ENCODE measurements at regions not wholly inside any gene's neighbourhood (a gene's known extent, or its start where the extent isn't known, plus 50 kb on each side); places are given as distances from the start of the nearest gene placed in this dataset.

DNA sequence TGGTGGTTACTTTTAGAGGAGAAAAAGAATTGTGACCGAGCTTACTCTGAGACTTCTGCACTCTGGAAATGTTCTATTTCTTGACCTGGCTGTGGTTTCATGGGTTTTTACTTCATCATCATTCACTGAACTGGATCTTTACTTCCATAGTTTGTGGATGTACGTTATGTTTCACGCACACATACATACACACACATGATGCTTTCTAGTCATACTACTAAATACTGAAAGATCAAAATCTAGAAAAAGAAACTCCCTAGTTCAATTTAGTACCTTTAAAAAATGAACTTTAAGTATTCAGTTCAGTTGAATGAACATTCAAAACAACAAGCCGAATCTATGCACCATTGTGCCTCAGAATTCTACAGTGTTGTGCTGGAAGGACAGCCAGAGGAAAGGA lies 65.0 kb downstream of the TEX35 start (continued):
- TF ChIP-seq, protein P1, sequence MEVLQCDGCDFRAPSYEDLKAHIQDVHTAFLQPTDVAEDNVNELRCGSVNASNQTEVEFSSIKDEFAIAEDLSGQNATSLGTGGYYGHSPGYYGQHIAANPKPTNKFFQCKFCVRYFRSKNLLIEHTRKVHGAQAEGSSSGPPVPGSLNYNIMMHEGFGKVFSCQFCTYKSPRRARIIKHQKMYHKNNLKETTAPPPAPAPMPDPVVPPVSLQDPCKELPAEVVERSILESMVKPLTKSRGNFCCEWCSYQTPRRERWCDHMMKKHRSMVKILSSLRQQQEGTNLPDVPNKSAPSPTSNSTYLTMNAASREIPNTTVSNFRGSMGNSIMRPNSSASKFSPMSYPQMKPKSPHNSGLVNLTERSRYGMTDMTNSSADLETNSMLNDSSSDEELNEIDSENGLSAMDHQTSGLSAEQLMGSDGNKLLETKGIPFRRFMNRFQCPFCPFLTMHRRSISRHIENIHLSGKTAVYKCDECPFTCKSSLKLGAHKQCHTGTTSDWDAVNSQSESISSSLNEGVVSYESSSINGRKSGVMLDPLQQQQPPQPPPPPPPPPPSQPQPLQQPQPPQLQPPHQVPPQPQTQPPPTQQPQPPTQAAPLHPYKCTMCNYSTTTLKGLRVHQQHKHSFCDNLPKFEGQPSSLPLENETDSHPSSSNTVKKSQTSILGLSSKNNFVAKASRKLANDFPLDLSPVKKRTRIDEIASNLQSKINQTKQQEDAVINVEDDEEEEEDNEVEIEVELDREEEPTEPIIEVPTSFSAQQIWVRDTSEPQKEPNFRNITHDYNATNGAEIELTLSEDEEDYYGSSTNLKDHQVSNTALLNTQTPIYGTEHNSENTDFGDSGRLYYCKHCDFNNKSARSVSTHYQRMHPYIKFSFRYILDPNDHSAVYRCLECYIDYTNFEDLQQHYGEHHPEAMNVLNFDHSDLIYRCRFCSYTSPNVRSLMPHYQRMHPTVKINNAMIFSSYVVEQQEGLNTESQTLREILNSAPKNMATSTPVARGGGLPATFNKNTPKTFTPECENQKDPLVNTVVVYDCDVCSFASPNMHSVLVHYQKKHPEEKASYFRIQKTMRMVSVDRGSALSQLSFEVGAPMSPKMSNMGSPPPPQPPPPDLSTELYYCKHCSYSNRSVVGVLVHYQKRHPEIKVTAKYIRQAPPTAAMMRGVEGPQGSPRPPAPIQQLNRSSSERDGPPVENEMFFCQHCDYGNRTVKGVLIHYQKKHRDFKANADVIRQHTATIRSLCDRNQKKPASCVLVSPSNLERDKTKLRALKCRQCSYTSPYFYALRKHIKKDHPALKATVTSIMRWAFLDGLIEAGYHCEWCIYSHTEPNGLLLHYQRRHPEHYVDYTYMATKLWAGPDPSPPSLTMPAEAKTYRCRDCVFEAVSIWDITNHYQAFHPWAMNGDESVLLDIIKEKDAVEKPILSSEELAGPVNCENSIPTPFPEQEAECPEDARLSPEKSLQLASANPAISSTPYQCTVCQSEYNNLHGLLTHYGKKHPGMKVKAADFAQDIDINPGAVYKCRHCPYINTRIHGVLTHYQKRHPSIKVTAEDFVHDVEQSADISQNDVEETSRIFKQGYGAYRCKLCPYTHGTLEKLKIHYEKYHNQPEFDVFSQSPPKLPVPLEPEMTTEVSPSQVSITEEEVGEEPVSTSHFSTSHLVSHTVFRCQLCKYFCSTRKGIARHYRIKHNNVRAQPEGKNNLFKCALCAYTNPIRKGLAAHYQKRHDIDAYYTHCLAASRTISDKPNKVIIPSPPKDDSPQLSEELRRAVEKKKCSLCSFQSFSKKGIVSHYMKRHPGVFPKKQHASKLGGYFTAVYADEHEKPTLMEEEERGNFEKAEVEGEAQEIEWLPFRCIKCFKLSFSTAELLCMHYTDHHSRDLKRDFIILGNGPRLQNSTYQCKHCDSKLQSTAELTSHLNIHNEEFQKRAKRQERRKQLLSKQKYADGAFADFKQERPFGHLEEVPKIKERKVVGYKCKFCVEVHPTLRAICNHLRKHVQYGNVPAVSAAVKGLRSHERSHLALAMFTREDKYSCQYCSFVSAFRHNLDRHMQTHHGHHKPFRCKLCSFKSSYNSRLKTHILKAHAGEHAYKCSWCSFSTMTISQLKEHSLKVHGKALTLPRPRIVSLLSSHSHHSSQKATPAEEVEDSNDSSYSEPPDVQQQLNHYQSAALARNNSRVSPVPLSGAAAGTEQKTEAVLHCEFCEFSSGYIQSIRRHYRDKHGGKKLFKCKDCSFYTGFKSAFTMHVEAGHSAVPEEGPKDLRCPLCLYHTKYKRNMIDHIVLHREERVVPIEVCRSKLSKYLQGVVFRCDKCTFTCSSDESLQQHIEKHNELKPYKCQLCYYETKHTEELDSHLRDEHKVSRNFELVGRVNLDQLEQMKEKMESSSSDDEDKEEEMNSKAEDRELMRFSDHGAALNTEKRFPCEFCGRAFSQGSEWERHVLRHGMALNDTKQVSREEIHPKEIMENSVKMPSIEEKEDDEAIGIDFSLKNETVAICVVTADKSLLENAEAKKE (CRISPR knock-in tag; IDR thresholded peaks at IDR 0.05) = no peak
- TF ChIP-seq ZNF114 (CRISPR knock-in tag; IDR thresholded peaks at IDR 0.05) (no peak), POLR2AphosphoS5 (IDR thresholded peaks at IDR 0.05; ENCODE audit: low read depth) (no peak), CREB1 (CRISPR knock-in tag; IDR thresholded peaks at IDR 0.05; ENCODE audit: low read depth) (no peak)

DNA sequence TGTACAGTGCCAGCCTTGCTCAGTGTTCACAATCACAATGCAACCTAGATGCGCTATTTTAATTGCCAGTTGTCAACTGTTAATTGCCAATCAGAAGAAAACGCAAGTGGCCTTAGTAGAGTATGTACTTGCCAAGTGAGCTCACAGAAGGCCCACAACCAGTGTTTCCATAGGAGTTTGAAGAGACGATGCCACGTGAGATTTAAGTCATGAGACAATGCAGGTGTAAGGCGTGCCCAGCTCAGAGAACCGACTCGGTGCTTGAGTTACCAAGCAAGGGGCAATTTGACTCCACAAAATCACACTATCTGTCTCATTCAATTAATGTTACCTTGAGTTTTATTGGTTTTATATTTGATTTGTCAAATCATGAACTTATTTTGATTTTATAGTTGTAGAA lies 65.6 kb downstream of the TEX35 start:
- no peaks in the 10 kb centered on the region for H3K36me3 Mint-ChIP-seq (ENCODE audit: low read depth)
- Histone ChIP-seq H2AFZ (no peak overlapping the region), H3K36me3 (ENCODE audit: insufficient read depth) (no peaks in the 10 kb centered on the region), H4K20me1 (replicated peaks; ENCODE audit: insufficient read depth) (no peaks in the 10 kb centered on the region), H3K4me2 (no peak overlapping the region), H3K27me3 (ENCODE audit: insufficient read depth) (no peaks in the 10 kb centered on the region), H3K9me2 (ENCODE audit: insufficient read depth) (no peaks in the 10 kb centered on the region), H3F3A (replicated peaks; ENCODE audit: low read depth) (no peaks in the 10 kb centered on the region), H3K79me2 (replicated peaks; ENCODE audit: insufficient read depth) (no peaks in the 10 kb centered on the region), H3K4me3 (no peak overlapping the region), H3K27ac (ENCODE audit: low read depth) (no peak overlapping the region), H3K4me1 (ENCODE audit: insufficient read depth) (peaks cover 41% of the 10 kb centered on the region)
- no peak overlapping the region for H3K4me3 Mint-ChIP-seq
- H3K27ac Mint-ChIP-seq = no peak overlapping the region
- ATAC-seq (no peak), DNase-seq (ENCODE audit: low spot score) (no peak)
- H3K4me1 Mint-ChIP-seq = peaks cover 68% of the 10 kb centered on the region
- no peaks in the 10 kb centered on the region for H3K9me3 Mint-ChIP-seq
- H3K27me3 Mint-ChIP-seq (ENCODE audit: insufficient read depth, low read depth, poor library complexity) = peaks cover 8% of the 10 kb centered on the region
- TF ChIP-seq, protein P2, sequence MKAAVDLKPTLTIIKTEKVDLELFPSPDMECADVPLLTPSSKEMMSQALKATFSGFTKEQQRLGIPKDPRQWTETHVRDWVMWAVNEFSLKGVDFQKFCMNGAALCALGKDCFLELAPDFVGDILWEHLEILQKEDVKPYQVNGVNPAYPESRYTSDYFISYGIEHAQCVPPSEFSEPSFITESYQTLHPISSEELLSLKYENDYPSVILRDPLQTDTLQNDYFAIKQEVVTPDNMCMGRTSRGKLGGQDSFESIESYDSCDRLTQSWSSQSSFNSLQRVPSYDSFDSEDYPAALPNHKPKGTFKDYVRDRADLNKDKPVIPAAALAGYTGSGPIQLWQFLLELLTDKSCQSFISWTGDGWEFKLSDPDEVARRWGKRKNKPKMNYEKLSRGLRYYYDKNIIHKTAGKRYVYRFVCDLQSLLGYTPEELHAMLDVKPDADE (IDR thresholded peaks at IDR 0.05) = no peak
- TF ChIP-seq ZNF114 (CRISPR knock-in tag; IDR thresholded peaks at IDR 0.05) (no peak), JUNB (IDR thresholded peaks at IDR 0.05; ENCODE audit: unreplicated experiment) (no peak), STAT1 (IDR thresholded peaks at IDR 0.05; ENCODE audit: unreplicated experiment) (no peak), ZNF331 (CRISPR knock-in tag; IDR thresholded peaks at IDR 0.05; ENCODE audit: low read depth) (no peak), POLR2AphosphoS5 (IDR thresholded peaks at IDR 0.05; ENCODE audit: low read depth) (no peak), CREB1 (CRISPR knock-in tag; IDR thresholded peaks at IDR 0.05; ENCODE audit: low read depth) (no peak), NANOG (IDR thresholded peaks at IDR 0.05; ENCODE audit: borderline replicate concordance) (no peak)
- TF ChIP-seq, protein P3, sequence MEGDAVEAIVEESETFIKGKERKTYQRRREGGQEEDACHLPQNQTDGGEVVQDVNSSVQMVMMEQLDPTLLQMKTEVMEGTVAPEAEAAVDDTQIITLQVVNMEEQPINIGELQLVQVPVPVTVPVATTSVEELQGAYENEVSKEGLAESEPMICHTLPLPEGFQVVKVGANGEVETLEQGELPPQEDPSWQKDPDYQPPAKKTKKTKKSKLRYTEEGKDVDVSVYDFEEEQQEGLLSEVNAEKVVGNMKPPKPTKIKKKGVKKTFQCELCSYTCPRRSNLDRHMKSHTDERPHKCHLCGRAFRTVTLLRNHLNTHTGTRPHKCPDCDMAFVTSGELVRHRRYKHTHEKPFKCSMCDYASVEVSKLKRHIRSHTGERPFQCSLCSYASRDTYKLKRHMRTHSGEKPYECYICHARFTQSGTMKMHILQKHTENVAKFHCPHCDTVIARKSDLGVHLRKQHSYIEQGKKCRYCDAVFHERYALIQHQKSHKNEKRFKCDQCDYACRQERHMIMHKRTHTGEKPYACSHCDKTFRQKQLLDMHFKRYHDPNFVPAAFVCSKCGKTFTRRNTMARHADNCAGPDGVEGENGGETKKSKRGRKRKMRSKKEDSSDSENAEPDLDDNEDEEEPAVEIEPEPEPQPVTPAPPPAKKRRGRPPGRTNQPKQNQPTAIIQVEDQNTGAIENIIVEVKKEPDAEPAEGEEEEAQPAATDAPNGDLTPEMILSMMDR (conservative IDR thresholded peaks at IDR 0.05; ENCODE audit: low read depth in 2 of 2) = no peak
- TF ChIP-seq, protein P4, sequence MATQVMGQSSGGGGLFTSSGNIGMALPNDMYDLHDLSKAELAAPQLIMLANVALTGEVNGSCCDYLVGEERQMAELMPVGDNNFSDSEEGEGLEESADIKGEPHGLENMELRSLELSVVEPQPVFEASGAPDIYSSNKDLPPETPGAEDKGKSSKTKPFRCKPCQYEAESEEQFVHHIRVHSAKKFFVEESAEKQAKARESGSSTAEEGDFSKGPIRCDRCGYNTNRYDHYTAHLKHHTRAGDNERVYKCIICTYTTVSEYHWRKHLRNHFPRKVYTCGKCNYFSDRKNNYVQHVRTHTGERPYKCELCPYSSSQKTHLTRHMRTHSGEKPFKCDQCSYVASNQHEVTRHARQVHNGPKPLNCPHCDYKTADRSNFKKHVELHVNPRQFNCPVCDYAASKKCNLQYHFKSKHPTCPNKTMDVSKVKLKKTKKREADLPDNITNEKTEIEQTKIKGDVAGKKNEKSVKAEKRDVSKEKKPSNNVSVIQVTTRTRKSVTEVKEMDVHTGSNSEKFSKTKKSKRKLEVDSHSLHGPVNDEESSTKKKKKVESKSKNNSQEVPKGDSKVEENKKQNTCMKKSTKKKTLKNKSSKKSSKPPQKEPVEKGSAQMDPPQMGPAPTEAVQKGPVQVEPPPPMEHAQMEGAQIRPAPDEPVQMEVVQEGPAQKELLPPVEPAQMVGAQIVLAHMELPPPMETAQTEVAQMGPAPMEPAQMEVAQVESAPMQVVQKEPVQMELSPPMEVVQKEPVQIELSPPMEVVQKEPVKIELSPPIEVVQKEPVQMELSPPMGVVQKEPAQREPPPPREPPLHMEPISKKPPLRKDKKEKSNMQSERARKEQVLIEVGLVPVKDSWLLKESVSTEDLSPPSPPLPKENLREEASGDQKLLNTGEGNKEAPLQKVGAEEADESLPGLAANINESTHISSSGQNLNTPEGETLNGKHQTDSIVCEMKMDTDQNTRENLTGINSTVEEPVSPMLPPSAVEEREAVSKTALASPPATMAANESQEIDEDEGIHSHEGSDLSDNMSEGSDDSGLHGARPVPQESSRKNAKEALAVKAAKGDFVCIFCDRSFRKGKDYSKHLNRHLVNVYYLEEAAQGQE (IDR thresholded peaks at IDR 0.05; ENCODE audit: unreplicated experiment) = no peak
